Activated T-cell treated with anti-CD3 and anti-CD28 coated beads, Interleukin-2, amount 50 U/mL, for 24 hours (primary cell): ENCODE measurements at regions not wholly inside any gene's neighbourhood (a gene's known extent, or its start where the extent isn't known, plus 50 kb on each side); places are given as distances from the start of the nearest gene placed in this dataset.

Experiments used
- DNase-seq: peaks from one replicate; pipeline ENCODE4 v3.0.0-alpha.2; 2020
- H3K27ac Mint-ChIP-seq: 2 replicates; pipeline ENCODE4 v1.8.0; 2020; ENCODE audit warnings: mild to moderate bottlenecking, mixed read lengths
- H3K27me3 Mint-ChIP-seq: 2 replicates; pipeline ENCODE4 v1.8.0; 2020; ENCODE audit warnings: mixed read lengths
- H3K36me3 Mint-ChIP-seq: 2 replicates; pipeline ENCODE4 v1.8.0; 2020; ENCODE audit warnings: low read depth, mixed read lengths
- H3K4me1 Mint-ChIP-seq: 2 replicates; pipeline ENCODE4 v1.8.0; 2020; ENCODE audit warnings: low read depth, mixed read lengths
- H3K4me3 Mint-ChIP-seq: 2 replicates; pipeline ENCODE4 v1.8.0; 2020; ENCODE audit warnings: mild to moderate bottlenecking, moderate library complexity, mixed read lengths
- H3K9me3 Mint-ChIP-seq: 2 replicates; pipeline ENCODE4 v1.8.0; 2020; ENCODE audit warnings: mixed read lengths

DNA sequence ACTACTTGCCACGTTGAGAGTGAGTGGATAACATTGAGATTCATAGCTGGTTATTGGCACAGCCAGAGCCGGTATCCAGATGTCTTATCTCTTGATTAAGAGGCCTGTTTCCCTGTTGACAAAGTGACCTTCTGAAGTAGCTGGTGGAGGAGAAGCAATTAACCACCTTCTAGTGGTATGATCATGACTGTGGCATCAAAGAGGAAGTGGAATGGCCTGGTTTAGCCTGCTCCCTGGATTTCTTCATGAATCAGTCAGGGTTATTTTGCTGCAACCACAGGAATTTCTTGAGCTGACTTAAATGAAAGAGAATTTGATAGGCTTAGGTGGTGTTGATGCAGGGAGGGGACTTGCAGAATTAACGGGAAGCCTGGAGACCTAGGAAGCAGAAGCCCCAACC is 398.3 kb downstream of the MFSD1 start:
- Mint-ChIP-seq H3K36me3 (no peaks in the 10 kb centered on the region), H3K9me3 (peaks cover 3% of the 10 kb centered on the region), H3K27me3 (peaks cover 3% of the 10 kb centered on the region), H3K27ac (no peak overlapping the region), H3K4me1 (no peaks in the 10 kb centered on the region), H3K4me3 (no peak overlapping the region)
- no peak for DNase-seq

DNA sequence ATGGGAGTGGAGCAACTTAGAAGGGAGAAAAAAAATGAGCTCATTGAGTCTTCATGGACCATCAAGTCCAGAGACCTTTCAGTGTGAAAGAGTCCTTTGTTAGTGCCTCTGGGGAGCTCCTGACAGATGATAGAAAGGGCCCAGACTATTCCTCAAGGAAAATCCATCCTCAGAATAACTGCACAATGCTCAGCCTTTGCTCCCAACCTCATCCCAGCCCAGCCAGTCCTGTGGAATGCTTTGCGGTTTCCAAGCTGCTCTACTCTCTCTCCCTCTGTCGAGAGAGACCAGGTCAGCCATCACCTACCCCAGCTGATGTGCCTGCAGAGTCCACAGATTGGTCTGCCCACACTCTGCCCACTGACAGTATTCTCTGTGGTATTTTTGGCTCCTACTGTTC is 406.2 kb downstream of the MFSD1 start:
- no peaks in the 10 kb centered on the region for H3K27me3 Mint-ChIP-seq

GRCh38 chr3:159209459-159209858 is 407.6 kb downstream of the MFSD1 start:
- Mint-ChIP-seq H3K36me3 (no peaks in the 10 kb centered on the region), H3K27ac (no peak overlapping the region), H3K4me1 (no peaks in the 10 kb centered on the region), H3K27me3 (no peaks in the 10 kb centered on the region), H3K4me3 (no peak overlapping the region), H3K9me3 (peaks cover 5% of the 10 kb centered on the region)
- DNase-seq = no peak

More for the DNA sequence above, 406.2 kb downstream of the MFSD1 start:
- Mint-ChIP-seq H3K27ac (no peak overlapping the region), H3K4me1 (no peaks in the 10 kb centered on the region), H3K36me3 (no peaks in the 10 kb centered on the region), H3K4me3 (no peak overlapping the region), H3K9me3 (peaks cover 5% of the 10 kb centered on the region)
- no peak for DNase-seq

- no peaks in the 10 kb centered on the region for H3K36me3 Mint-ChIP-seq
- no peak overlapping the region for H3K27ac Mint-ChIP-seq
- peaks cover 5% of the 10 kb centered on the region for H3K9me3 Mint-ChIP-seq
- H3K4me3 Mint-ChIP-seq = no peak overlapping the region
- no peak for DNase-seq
- no peaks in the 10 kb centered on the region for H3K27me3 Mint-ChIP-seq
- H3K4me1 Mint-ChIP-seq = no peaks in the 10 kb centered on the region
These were observed 408.5 kb downstream of the MFSD1 start for GRCh38 chr3:159210336-159210735.

DNA sequence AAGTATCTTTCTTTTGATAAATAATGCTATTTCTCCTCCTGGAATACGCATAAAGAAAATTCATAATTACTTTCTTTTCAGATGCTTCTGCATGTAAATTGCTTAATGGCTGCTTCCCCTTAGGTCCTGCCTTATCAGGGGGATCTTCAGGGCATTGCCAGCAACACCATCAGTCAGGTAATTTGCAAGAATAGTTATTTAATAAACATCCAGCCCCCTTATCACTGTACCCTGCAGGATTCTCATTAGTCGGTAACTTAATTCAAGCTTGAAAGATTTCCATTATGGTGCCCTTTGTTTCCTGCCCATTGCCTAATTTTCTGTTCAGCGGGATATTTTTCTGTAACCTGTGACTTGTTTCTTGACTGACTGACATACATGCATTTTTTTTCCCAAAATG is 414.5 kb downstream of the MFSD1 start:
- no peaks in the 10 kb centered on the region for H3K27me3 Mint-ChIP-seq
- no peaks in the 10 kb centered on the region for H3K36me3 Mint-ChIP-seq
- no peak overlapping the region for H3K4me3 Mint-ChIP-seq
- DNase-seq = no peak
- H3K27ac Mint-ChIP-seq = no peak overlapping the region
- H3K9me3 Mint-ChIP-seq = no peaks in the 10 kb centered on the region
- no peaks in the 10 kb centered on the region for H3K4me1 Mint-ChIP-seq

GRCh38 chr3:159219231-159219630 is 417.4 kb downstream of the MFSD1 start:
- Mint-ChIP-seq H3K36me3 (no peaks in the 10 kb centered on the region), H3K9me3 (no peaks in the 10 kb centered on the region), H3K4me1 (no peaks in the 10 kb centered on the region), H3K27me3 (no peaks in the 10 kb centered on the region), H3K4me3 (no peak overlapping the region), H3K27ac (no peak overlapping the region)
- no peak for DNase-seq

- no peaks in the 10 kb centered on the region for H3K36me3 Mint-ChIP-seq
- no peak overlapping the region for H3K27ac Mint-ChIP-seq
- DNase-seq = no peak
- no peaks in the 10 kb centered on the region for H3K27me3 Mint-ChIP-seq
- no peak overlapping the region for H3K4me3 Mint-ChIP-seq
- H3K4me1 Mint-ChIP-seq = no peaks in the 10 kb centered on the region
- no peaks in the 10 kb centered on the region for H3K9me3 Mint-ChIP-seq
These were observed 419.5 kb downstream of the MFSD1 start for GRCh38 chr3:159221335-159221734.

DNA sequence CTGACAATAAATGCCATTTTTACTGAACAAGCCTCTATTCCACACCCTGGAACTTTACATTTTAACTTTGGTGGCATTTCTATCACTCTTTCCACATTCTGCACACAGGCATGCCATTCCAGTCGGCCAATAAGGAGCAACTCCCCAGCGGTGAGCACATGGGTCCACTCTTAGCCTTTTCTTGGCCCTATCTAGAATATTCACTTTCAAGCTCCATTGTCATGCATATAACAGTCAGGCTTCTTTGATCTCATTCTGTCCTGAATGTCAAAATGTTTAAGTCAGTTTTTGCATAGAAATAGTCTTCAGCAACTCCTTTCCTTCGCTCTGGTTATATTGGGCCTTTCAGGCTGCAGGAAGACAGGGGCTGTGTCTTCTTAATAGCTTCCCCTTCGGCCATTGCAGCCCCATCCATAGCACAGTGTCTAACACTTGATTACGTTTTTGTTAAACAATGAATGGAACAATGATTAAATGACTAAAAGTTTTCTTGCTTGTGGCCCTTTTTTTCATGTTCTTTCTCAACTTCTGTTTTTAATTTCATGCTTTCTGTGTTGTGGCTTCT is 427.3 kb downstream of the MFSD1 start:
- Mint-ChIP-seq H3K4me3 (no peak overlapping the region), H3K9me3 (peaks cover 3% of the 10 kb centered on the region), H3K4me1 (no peaks in the 10 kb centered on the region), H3K36me3 (no peaks in the 10 kb centered on the region), H3K27me3 (no peaks in the 10 kb centered on the region), H3K27ac (no peak overlapping the region)
- DNase-seq = no peak

DNA sequence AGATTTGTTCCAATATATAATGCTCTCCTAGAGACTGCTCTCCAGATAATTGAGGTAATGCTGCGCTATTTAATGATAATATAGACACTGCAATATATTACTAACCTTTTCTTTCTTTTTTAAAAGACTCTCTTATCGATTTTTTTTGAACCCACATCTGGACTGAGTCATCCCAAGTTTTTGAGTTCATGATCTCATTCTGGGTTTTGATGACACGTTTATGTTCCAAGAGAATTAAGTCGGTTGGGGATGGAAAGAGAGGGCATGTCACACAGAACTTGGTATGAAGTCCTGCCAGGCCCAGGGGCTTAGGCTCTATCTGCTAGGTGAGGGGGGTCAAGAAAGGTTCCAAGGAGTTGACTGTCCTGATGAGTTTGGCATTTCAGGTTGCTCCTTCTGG is 431.1 kb downstream of the MFSD1 start:
- no peak for DNase-seq
- H3K36me3 Mint-ChIP-seq = no peaks in the 10 kb centered on the region
- H3K4me1 Mint-ChIP-seq = no peaks in the 10 kb centered on the region
- no peak overlapping the region for H3K4me3 Mint-ChIP-seq
- no peak overlapping the region for H3K27ac Mint-ChIP-seq
- peaks cover 2% of the 10 kb centered on the region for H3K27me3 Mint-ChIP-seq
- H3K9me3 Mint-ChIP-seq = peaks cover 3% of the 10 kb centered on the region

GRCh38 chr3:159233734-159234133 is 431.9 kb downstream of the MFSD1 start:
- Mint-ChIP-seq H3K36me3 (no peaks in the 10 kb centered on the region), H3K4me3 (no peak overlapping the region), H3K27me3 (peaks cover 2% of the 10 kb centered on the region), H3K9me3 (peaks cover 3% of the 10 kb centered on the region), H3K4me1 (no peaks in the 10 kb centered on the region), H3K27ac (no peak overlapping the region)
- no peak for DNase-seq

GRCh38 chr3:159234306-159234705 is 432.5 kb downstream of the MFSD1 start:
- Mint-ChIP-seq H3K4me3 (no peak overlapping the region), H3K27me3 (peaks cover 2% of the 10 kb centered on the region)
- DNase-seq = no peak

DNA sequence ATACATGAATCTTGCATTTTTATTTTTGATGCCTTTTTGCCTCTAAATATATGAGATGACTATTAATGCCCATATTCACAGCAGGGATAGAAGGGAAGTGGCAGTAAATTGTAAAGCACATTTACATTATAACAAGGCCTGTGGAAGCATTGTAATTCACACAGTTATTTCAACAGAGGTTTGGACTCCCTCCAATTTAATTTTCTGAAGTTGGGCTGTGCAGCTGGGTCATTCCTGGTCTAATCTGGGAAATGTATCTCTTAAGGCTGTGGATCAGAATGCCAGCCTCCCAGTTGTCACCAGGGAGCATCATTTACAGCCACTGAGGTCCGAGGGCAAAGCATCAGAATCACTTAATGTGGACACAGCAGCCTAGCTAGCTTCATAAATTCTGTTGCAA is 434.5 kb downstream of the MFSD1 start:
- Mint-ChIP-seq H3K27ac (no peak overlapping the region), H3K4me1 (no peaks in the 10 kb centered on the region), H3K27me3 (peaks cover 2% of the 10 kb centered on the region), H3K9me3 (no peaks in the 10 kb centered on the region), H3K36me3 (no peaks in the 10 kb centered on the region), H3K4me3 (no peak overlapping the region)
- DNase-seq = no peak

More at GRCh38 chr3:159234306-159234705, 432.5 kb downstream of the MFSD1 start:
- Mint-ChIP-seq H3K9me3 (peaks cover 3% of the 10 kb centered on the region), H3K27ac (no peak overlapping the region), H3K36me3 (no peaks in the 10 kb centered on the region), H3K4me1 (no peaks in the 10 kb centered on the region)

DNA sequence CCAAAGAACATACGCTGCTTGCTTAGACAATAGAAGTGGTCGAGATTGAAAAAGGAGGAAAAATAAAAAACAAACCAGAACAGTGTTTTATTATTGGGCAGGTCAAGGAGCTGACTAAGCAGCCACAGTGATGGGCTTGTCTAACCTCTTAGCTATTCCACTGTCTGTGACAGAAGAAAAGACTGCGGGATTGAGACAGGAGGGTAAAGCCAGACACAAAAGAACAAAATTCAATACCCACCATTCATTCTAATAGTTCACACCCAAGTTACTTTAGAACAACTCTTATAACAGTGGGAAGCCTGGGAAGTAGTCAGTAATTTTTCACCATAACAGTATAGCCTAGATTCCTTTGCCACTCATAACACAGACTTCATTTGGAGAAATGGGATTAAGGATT is 435.4 kb downstream of the MFSD1 start:
- Mint-ChIP-seq H3K4me1 (no peaks in the 10 kb centered on the region), H3K36me3 (no peaks in the 10 kb centered on the region), H3K27me3 (peaks cover 2% of the 10 kb centered on the region), H3K4me3 (no peak overlapping the region), H3K27ac (no peak overlapping the region), H3K9me3 (no peaks in the 10 kb centered on the region)
- no peak for DNase-seq

DNA sequence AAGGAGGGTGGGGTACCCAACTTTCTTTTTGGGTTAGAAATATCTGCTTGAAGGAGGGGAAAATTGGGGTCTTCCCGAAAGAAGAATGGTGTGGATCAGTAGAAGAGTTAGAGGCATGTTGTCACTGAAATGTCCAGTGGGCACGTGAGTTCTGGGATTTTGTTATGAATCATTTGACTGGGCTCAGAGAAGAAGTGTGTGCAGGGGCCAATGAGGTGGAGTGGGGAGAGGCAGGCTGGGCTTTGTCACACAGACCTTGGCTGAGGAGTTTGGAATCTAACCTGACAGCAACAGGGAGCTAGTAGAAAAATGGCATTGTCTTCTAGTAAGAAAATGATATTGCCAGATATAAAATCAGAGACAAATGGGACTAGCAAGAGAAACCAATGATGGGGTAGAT is 436.8 kb downstream of the MFSD1 start:
- H3K27me3 Mint-ChIP-seq = peaks cover 2% of the 10 kb centered on the region
- DNase-seq = no peak
- no peaks in the 10 kb centered on the region for H3K4me1 Mint-ChIP-seq
- no peak overlapping the region for H3K4me3 Mint-ChIP-seq
- no peak overlapping the region for H3K27ac Mint-ChIP-seq
- no peaks in the 10 kb centered on the region for H3K9me3 Mint-ChIP-seq
- no peaks in the 10 kb centered on the region for H3K36me3 Mint-ChIP-seq

GRCh38 chr3:159239059-159239458 is 437.2 kb downstream of the MFSD1 start:
- Mint-ChIP-seq H3K36me3 (no peaks in the 10 kb centered on the region), H3K4me3 (no peak overlapping the region), H3K27ac (no peak overlapping the region), H3K27me3 (peaks cover 2% of the 10 kb centered on the region), H3K9me3 (no peaks in the 10 kb centered on the region), H3K4me1 (no peaks in the 10 kb centered on the region)
- DNase-seq = no peak

GRCh38 chr3:159244933-159245332 is 443.1 kb downstream of the MFSD1 start:
- Mint-ChIP-seq H3K4me1 (no peaks in the 10 kb centered on the region), H3K36me3 (no peaks in the 10 kb centered on the region), H3K27me3 (no peaks in the 10 kb centered on the region), H3K9me3 (no peaks in the 10 kb centered on the region), H3K4me3 (no peak overlapping the region), H3K27ac (no peak overlapping the region)
- no peak for DNase-seq
